Suprapubic skin (tissue), 3 donors: ENCODE measurements at regions not wholly inside any gene's neighbourhood (a gene's known extent, or its start where the extent isn't known, plus 50 kb on each side); places are given as distances from the start of the nearest gene placed in this dataset.

Experiments used
- EP300 ChIP-seq: sonication (generic); formaldehyde crosslinking; IDR thresholded peaks from one replicate; pipeline ENCODE4 v1.6.1; 2017; ENCODE audit warnings: antibody characterized with exemption
- POLR2A ChIP-seq, 2 donors: fragments of 450-650 bp; IDR thresholded peaks; one replicate each; pipeline ENCODE4 v1.6.1; 2017; ENCODE audit warnings: antibody characterized with exemption in 2 of 2, mild to moderate bottlenecking in 2 of 2, moderate library complexity in 2 of 2
- TF ChIP-seq, protein P1 (sequence below), 2 donors: fragments of 200-600 bp in 1 of 2; fragments of 450-650 bp in 1 of 2; sonication (generic) in 1 of 2; IDR thresholded peaks; one replicate each; pipeline ENCODE4 v1.5.1; 2016 to 2019; ENCODE audit warnings: antibody characterized with exemption in 2 of 2, mild to moderate bottlenecking in 1 of 2, moderate library complexity in 1 of 2

DNA sequence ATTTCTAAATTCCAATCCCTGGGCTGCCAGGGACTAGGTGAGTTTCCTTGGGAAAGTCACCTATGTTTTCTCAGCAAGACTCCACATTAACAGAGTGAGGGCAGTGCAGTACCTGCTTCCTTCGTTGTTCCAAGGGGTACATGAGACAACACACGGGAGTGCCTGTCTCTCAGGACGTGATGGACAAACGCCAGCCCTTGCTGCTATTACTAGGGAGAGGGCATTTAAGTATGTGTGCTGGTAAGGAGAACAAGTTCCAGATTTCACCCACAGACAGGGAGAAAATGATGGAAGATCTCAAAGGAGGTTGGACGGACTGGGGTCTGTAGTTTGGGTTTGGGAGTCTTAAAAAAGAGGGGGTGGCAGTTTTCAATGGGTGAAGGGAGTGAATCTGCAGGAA is 195.7 kb downstream of the HERPUD2 start:
- TF ChIP-seq POLR2A (IDR thresholded peaks at IDR 0.05) (no peak), EP300 (no peak)
- TF ChIP-seq, protein P1, sequence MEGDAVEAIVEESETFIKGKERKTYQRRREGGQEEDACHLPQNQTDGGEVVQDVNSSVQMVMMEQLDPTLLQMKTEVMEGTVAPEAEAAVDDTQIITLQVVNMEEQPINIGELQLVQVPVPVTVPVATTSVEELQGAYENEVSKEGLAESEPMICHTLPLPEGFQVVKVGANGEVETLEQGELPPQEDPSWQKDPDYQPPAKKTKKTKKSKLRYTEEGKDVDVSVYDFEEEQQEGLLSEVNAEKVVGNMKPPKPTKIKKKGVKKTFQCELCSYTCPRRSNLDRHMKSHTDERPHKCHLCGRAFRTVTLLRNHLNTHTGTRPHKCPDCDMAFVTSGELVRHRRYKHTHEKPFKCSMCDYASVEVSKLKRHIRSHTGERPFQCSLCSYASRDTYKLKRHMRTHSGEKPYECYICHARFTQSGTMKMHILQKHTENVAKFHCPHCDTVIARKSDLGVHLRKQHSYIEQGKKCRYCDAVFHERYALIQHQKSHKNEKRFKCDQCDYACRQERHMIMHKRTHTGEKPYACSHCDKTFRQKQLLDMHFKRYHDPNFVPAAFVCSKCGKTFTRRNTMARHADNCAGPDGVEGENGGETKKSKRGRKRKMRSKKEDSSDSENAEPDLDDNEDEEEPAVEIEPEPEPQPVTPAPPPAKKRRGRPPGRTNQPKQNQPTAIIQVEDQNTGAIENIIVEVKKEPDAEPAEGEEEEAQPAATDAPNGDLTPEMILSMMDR (IDR thresholded peaks at IDR 0.05), result no peak
